ENCODE measurements at regions not wholly inside any gene's neighbourhood (a gene's known extent, or its start where the extent isn't known, plus 50 kb on each side); places are given as distances from the start of the nearest gene placed in this dataset.

DNA sequence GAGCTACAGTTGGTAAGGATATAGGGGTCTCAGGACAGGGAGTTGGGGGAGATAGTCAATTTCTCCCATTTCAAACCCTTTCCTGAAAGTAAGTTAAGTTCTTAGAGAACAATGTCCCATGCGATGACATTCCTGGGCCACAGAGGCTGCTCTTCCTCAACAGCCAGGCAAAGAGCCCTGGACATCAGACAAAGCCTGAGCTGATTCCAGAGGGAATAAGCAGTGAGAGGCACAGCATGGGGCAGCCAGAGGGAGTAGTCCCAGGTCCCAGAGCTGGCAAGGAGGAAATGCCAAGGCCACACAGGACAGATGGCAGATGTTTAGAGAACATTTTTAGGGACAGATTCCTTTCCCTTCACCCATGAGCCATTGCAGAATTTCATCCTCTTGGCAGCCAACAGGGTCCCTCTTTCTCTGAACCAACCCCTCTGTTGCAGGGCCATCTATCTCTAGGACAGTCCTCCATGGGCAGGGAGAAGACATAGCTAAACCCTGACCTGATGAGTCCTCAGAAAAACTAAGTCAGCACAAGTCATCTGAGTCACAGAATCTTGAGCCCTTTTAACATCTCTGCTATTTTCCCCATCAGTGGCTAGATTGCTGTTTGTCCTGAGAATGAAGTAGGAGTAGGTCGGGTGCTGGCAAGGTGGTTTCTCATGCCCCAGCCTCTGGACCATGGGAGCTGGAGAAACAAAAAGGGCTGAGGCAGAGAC lies 60.3 kb upstream of the CALM2 start:
- no peak overlapping the region for H3K4me3 ChIP-seq (ENCODE audit: low read length)
- no peak for DNase-seq (ENCODE audit: low read depth)
- TF ChIP-seq, protein P1, sequence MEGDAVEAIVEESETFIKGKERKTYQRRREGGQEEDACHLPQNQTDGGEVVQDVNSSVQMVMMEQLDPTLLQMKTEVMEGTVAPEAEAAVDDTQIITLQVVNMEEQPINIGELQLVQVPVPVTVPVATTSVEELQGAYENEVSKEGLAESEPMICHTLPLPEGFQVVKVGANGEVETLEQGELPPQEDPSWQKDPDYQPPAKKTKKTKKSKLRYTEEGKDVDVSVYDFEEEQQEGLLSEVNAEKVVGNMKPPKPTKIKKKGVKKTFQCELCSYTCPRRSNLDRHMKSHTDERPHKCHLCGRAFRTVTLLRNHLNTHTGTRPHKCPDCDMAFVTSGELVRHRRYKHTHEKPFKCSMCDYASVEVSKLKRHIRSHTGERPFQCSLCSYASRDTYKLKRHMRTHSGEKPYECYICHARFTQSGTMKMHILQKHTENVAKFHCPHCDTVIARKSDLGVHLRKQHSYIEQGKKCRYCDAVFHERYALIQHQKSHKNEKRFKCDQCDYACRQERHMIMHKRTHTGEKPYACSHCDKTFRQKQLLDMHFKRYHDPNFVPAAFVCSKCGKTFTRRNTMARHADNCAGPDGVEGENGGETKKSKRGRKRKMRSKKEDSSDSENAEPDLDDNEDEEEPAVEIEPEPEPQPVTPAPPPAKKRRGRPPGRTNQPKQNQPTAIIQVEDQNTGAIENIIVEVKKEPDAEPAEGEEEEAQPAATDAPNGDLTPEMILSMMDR (IDR thresholded peaks at IDR 0.05; ENCODE audit: insufficient read depth, low read depth, low read length, missing control alignments), result no peak

DNA sequence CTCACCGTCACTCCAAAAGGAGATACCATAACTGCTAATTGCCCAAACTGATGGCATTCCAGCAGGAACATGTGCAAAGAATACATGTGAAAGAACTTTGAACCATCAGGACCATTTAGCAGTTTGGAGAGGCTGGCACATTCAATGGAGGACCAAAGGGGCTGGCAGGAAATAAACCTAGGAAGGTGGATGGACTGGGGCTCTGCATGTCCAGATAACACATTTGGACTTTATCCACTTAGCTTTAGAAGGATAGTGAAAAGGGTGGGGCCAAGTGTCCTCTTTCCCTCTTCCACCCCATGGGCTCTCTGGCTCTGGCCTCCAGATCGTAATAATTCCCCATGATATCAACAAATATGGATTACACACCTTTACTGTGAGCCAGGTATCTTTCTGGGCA lies 58.8 kb upstream of the CALM2 start:
- no peak for DNase-seq (ENCODE audit: low read depth)
- H3K4me3 ChIP-seq (ENCODE audit: low read length), result no peak overlapping the region
- TF ChIP-seq, protein P1 (IDR thresholded peaks at IDR 0.05; ENCODE audit: insufficient read depth, low read depth, low read length, missing control alignments), result no peak

DNA sequence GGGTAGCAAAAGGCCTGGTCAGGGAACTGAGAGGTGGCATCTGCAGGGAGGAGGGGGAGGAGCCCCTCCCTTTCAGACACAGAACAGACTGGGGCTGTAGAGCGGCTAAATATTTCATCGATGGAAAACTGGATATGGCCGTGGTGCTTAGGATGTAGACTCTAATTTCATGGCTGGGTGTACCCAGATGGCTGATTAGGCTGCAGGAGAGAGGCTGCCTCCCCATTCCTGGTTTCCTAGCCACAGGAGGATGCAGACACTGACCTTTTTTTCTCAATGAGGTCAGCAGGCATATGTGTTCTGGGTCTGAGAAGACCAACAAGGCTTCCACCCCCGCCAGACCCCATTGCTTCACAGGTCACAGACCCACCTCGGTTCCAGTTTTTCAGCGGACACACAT lies 58.1 kb upstream of the CALM2 start:
- H3K4me3 ChIP-seq (ENCODE audit: low read length), result no peak overlapping the region
- TF ChIP-seq, protein P1 (IDR thresholded peaks at IDR 0.05; ENCODE audit: insufficient read depth, low read depth, low read length, missing control alignments), result no peak
- no peak for DNase-seq (ENCODE audit: low read depth)

DNA sequence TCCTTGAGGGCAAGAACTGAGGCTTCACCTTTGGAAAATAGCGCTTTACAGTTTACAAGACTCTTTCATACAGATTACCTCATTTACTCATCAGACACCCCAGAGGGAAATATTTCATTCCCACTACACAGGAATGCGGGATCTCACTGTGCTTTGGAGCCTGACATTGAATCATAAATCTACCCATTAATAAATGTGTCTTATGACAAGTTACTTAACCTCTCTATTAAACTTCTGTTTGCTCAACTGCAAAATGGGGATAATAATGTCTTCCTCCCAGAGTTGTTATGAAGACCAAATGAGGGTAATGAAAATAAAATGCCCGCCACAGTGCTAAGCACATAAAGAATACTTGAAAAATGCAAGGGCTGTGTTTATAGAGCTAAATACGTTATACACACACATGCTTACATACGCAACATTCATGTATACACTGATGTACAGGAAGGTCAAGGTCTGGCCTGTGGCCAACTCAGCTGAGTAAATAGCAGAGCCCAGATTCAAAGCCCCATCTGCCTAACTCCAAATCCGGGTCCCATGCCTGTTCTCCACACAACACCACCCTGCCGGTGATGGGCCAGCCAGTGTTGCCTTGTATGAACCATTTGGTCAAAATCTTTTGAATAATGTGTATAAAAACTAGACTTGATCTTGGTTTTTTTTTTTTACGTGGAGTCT lies 56.6 kb upstream of the CALM2 start:
- no peak for DNase-seq (ENCODE audit: low read depth)
- H3K4me3 ChIP-seq (ENCODE audit: low read length), result no peak overlapping the region
- TF ChIP-seq, protein P1 (IDR thresholded peaks at IDR 0.05; ENCODE audit: insufficient read depth, low read depth, low read length, missing control alignments), result no peak

DNA sequence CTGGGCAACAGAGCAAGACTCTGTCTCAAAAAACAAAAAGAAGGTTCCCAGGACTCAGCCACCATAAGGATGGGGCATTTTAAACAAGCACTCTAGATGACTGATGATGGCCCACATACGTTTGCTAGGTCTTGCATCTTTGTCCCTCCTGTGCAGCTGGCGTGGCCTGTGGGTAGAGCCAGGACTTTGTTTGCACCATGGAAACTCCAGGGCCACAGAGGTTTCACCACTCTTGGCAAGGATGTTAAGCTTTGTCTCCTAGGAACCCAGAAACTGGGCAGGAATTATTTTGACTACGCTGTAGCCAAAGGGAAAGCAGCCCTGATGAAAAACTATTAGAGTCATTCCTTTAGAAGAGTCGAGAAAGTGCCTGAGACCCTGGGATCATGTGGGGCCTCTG lies 54.1 kb upstream of the CALM2 start:
- DNase-seq (ENCODE audit: low read depth), result no peak
- H3K4me3 ChIP-seq (ENCODE audit: low read length), result no peak overlapping the region
- TF ChIP-seq, protein P1 (IDR thresholded peaks at IDR 0.05; ENCODE audit: insufficient read depth, low read depth, low read length, missing control alignments), result no peak

DNA sequence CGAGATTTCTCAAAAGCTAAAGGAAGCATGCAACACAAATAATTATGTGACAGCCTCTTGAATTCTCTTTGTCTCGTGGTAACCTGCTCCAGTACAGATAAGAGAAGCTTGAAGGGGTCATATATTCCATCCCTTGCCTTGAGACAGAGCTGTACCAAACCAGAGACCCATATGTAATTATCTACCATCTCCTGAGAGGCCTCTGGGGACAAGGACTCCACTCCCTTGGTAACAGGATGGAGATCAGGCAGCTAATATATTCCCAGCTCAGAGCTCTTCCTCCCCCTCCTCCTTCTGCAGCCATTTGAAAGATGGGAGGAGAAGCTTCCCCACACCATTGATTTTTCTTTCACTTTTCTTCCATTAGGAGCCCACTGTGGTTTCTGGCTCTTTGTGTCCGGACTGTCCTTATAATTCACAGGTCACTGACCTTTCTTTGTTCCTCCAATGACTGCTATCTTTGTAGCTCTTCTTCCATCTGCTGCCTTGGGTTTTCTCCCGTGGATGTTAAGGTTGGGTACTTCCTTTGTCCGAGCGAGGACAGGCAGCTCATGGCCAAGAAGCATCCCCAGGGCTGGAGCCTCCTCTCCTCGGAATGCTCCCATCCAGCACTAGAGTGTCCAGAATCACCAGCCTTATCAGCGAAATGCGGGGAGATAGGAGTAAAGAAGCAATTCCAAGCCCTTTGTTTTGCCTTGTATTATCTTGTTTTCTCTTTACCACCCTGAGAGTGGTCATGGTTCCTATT lies 51.4 kb upstream of the CALM2 start:
- no peak overlapping the region for H3K4me3 ChIP-seq (ENCODE audit: low read length)
- TF ChIP-seq, protein P1 (IDR thresholded peaks at IDR 0.05; ENCODE audit: insufficient read depth, low read depth, low read length, missing control alignments), result no peak
- DNase-seq (ENCODE audit: low read depth), result no peak

Measured in epithelial cell of esophagus (primary cell).